Kidney (tissue), 13 donors: ENCODE measurements at regions not wholly inside any gene's neighbourhood (a gene's known extent, or its start where the extent isn't known, plus 50 kb on each side); places are given as distances from the start of the nearest gene placed in this dataset.
"Not testable (repeated sequence)": the region's sequence is repeated elsewhere in the genome, so short reads cannot be mapped to it uniquely, and the experiment has no call there.

Source experiments
- DNase-seq, 5 donors: peaks; one replicate each; pipeline ENCODE4 v3.0.0-alpha.2; 2013 to 2020
- FAIRE-seq: peaks from 2 replicates; lab custom pipeline; 2012; peaks lifted over from hg19 to GRCh38; lab: Jason Lieb, UNC
- H3K27ac ChIP-seq, 2 donors: one replicate each; pipeline ENCODE4 v1.7.0; 2013; ENCODE audit warnings: low read depth in 2 of 2, low read length in 2 of 2, inconsistent platforms in 1 of 2
- H3K27me3 ChIP-seq: one replicate; pipeline ENCODE4 v1.7.1; 2013; ENCODE audit warnings: low read length, inconsistent platforms; ENCODE audit not compliant: control insufficient read depth, insufficient read depth
- H3K36me3 ChIP-seq, 3 donors: one replicate each; pipeline versions ENCODE4 v1.7.0 to v1.7.1; 2013; ENCODE audit warnings: low read length in 3 of 3, control low read depth in 1 of 3, inconsistent platforms in 1 of 3; ENCODE audit not compliant: insufficient read depth in 3 of 3, control insufficient read depth in 2 of 3
- H3K4me1 ChIP-seq, 3 donors: one replicate each; pipeline versions ENCODE4 v1.7.0 to v1.7.1; 2013; ENCODE audit warnings: low read length in 3 of 3, inconsistent platforms in 1 of 3, low read depth in 1 of 3; ENCODE audit not compliant: control insufficient read depth in 2 of 3, insufficient read depth in 2 of 3
- H3K4me3 ChIP-seq, 3 donors: one replicate each; pipeline versions ENCODE4 v1.7.0 to v1.8.1; 2013; ENCODE audit warnings: low read length in 3 of 3, control low read depth in 1 of 3, inconsistent platforms in 1 of 3
- H3K9ac ChIP-seq, 3 donors: one replicate each; pipeline versions ENCODE4 v1.7.0 to v1.7.1; 2013; ENCODE audit warnings: low read length in 3 of 3, control low read depth in 1 of 3, inconsistent platforms in 1 of 3
- H3K9me3 ChIP-seq, 3 donors: one replicate each; pipeline versions ENCODE4 v1.7.0 to v1.7.1; 2013; ENCODE audit warnings: low read length in 3 of 3, control low read depth in 1 of 3, inconsistent platforms in 1 of 3; ENCODE audit not compliant: control insufficient read depth in 2 of 3, insufficient read depth in 1 of 3
- CTCF ChIP-seq: IDR thresholded peaks from 3 replicates; pipeline ENCODE4 v1.5.1; 2012; ENCODE audit warnings: mild to moderate bottlenecking, moderate library complexity, borderline replicate concordance; ENCODE audit not compliant: insufficient read depth; ENCODE audit errors: extremely low read depth
- intact Hi-C: fragments of 100-400 bp; cut with DNase I; formaldehyde crosslinking; loops from one replicate; pipeline ENCODE4 v1.11.1; 2022
- donor health status: control.
- donor health status: control.
- donor health status: control.
- donor health status: control.
- donor health status: control.
- donor health status: DM: yes; HTN: yes; CAD: no.
- donor health status: Normal renal cell carcinoma (clear cell type).

- no peak for TF ChIP-seq CTCF
- Histone ChIP-seq H3K9ac (no peak overlapping the region), H3K36me3 (no peaks in the 10 kb centered on the region), H3K4me1 (peaks cover 0 to 2% (median 0%) of the 10 kb centered on the region in 3 donors), H3K9me3 (no peaks in the 10 kb centered on the region), H3K27me3 (no peaks in the 10 kb centered on the region), H3K4me3 (no peak overlapping the region), H3K27ac (no peak overlapping the region)
- no peak for DNase-seq
- no peak for FAIRE-seq
- intact Hi-C loops, result no loop called here
These were observed 697.5 kb upstream of the PCDH20 start for GRCh38 chr13:62113179-62113578.

- intact Hi-C loops, result no loop called here
- Histone ChIP-seq H3K27me3 (no peaks in the 10 kb centered on the region), H3K4me3 (no peak overlapping the region), H3K4me1 (peaks cover 0 to 2% (median 0%) of the 10 kb centered on the region in 3 donors), H3K27ac (no peak overlapping the region), H3K36me3 (no peaks in the 10 kb centered on the region), H3K9me3 (no peaks in the 10 kb centered on the region), H3K9ac (no peak overlapping the region)
- TF ChIP-seq CTCF, result no peak
- DNase-seq (no peak), FAIRE-seq (no peak)
These were observed 694.4 kb upstream of the PCDH20 start for GRCh38 chr13:62110079-62110478.

GRCh38 chr13:62104136-62104535 is 688.5 kb upstream of the PCDH20 start:
- H3K36me3 ChIP-seq, H3K4me3 ChIP-seq, H3K4me1 ChIP-seq, intact Hi-C loops, H3K27ac ChIP-seq, FAIRE-seq, H3K9ac ChIP-seq, H3K27me3 ChIP-seq, H3K9me3 ChIP-seq, DNase-seq: not testable (repeated sequence)

- DNase-seq (no peak), FAIRE-seq (no peak)
- Histone ChIP-seq H3K9ac (no peak overlapping the region), H3K9me3 (no peaks in the 10 kb centered on the region), H3K4me3 (no peak overlapping the region), H3K36me3 (no peaks in the 10 kb centered on the region), H3K4me1 (no peaks in the 10 kb centered on the region), H3K27ac (no peak overlapping the region), H3K27me3 (no peaks in the 10 kb centered on the region)
- TF ChIP-seq CTCF, result no peak
- intact Hi-C loops, result no loop called here
These were observed 681.0 kb upstream of the PCDH20 start for GRCh38 chr13:62096652-62097051.
